ENCODE measurements at regions not wholly inside any gene's neighbourhood (a gene's known extent, or its start where the extent isn't known, plus 50 kb on each side); places are given as distances from the start of the nearest gene placed in this dataset.
"Not testable (repeated sequence)": the region's sequence is repeated elsewhere in the genome, so short reads cannot be mapped to it uniquely, and the experiment has no call there.

- no peak for FAIRE-seq
Observed at GRCh38 chr4:1523506-1523905, 117.3 kb upstream of the NKX1-1 start.

- FAIRE-seq, result no peak
Observed at GRCh38 chr4:1523033-1523432, 116.8 kb upstream of the NKX1-1 start.

- no peak for FAIRE-seq
Observed at GRCh38 chr4:1522606-1523005, 116.4 kb upstream of the NKX1-1 start.

GRCh38 chr4:1521821-1522361 lies 115.6 kb upstream of the NKX1-1 start:
- no peak for FAIRE-seq

GRCh38 chr4:1520795-1521576 lies 114.7 kb upstream of the NKX1-1 start:
- not testable (repeated sequence) for FAIRE-seq

GRCh38 chr4:1519787-1520661 lies 113.8 kb upstream of the NKX1-1 start:
- FAIRE-seq, result no peak

GRCh38 chr4:1518997-1519700 lies 112.9 kb upstream of the NKX1-1 start:
- no peak for FAIRE-seq

- no peak for FAIRE-seq
Observed at GRCh38 chr4:1517592-1518411, 111.6 kb upstream of the NKX1-1 start.

- FAIRE-seq, result no peak
Observed at GRCh38 chr4:1516881-1517480, 110.7 kb upstream of the NKX1-1 start.

- no peak for FAIRE-seq
Observed at GRCh38 chr4:1516261-1516660, 110.0 kb upstream of the NKX1-1 start.

- FAIRE-seq, result no peak
Observed at GRCh38 chr4:1515763-1516162, 109.5 kb upstream of the NKX1-1 start.

GRCh38 chr4:1515156-1515555 lies 108.9 kb upstream of the NKX1-1 start:
- FAIRE-seq, result no peak

GRCh38 chr4:1514612-1515011 lies 108.4 kb upstream of the NKX1-1 start:
- no peak for FAIRE-seq

- no peak for FAIRE-seq
Observed at GRCh38 chr4:1513936-1514483, 107.8 kb upstream of the NKX1-1 start.

- no peak for FAIRE-seq
Observed at GRCh38 chr4:1512738-1513660, 106.8 kb upstream of the NKX1-1 start.

GRCh38 chr4:1512051-1512737 lies 106.0 kb upstream of the NKX1-1 start:
- FAIRE-seq, result no peak

GRCh38 chr4:1511441-1512041 lies 105.3 kb upstream of the NKX1-1 start:
- FAIRE-seq, result no peak

- no peak for FAIRE-seq
Observed at GRCh38 chr4:1510931-1511330, 104.7 kb upstream of the NKX1-1 start.

- no peak for FAIRE-seq
Observed at GRCh38 chr4:1509366-1509765, 103.1 kb upstream of the NKX1-1 start.

All from TTC549 (cell line).